H1 (cell line): ENCODE measurements at regions not wholly inside any gene's neighbourhood (a gene's known extent, or its start where the extent isn't known, plus 50 kb on each side); places are given as distances from the start of the nearest gene placed in this dataset.

Experiments used
- CTCF ChIA-PET: fragments of 300-600 bp; sonication (Branson Sonifier 250); formaldehyde crosslinking; loops from one replicate; lab custom pipeline; 2021; ENCODE audit not compliant: partially characterized antibody; lab: Charles Lee
- POLR2A ChIA-PET: fragments of 300-600 bp; sonication (Branson Sonifier 250); formaldehyde crosslinking; loops from one replicate; lab custom pipeline; 2021; ENCODE audit warnings: inconsistent platforms; ENCODE audit not compliant: partially characterized antibody; lab: Charles Lee
- DNase-seq, 2 experiments: peaks; one replicate each; pipeline versions ENCODE4 v3.0.0 to v3.0.0-alpha.2; 2010 to 2022; ENCODE audit warnings: low spot score in 2 of 2, low read depth in 1 of 2, mixed read lengths in 1 of 2
- FAIRE-seq: peaks from 2 replicates; lab custom pipeline; 2011; peaks lifted over from hg19 to GRCh38; lab: Jason Lieb, UNC
- H2AFZ ChIP-seq: 2 replicates; pipeline ENCODE4 v1.8.1; 2012; ENCODE audit warnings: low read length, inconsistent platforms
- H2AK5ac ChIP-seq: 2 replicates; pipeline ENCODE4 v1.6.1; 2013; ENCODE audit warnings: low read depth, low read length
- H2BK120ac ChIP-seq: replicated peaks from 2 replicates; pipeline ENCODE3; 2013; ENCODE audit warnings: low read depth, low read length, inconsistent platforms
- H2BK12ac ChIP-seq: 2 replicates; pipeline ENCODE4 v1.6.1; 2013; ENCODE audit warnings: low read depth, low read length
- H2BK15ac ChIP-seq: 2 replicates; pipeline ENCODE4 v1.6.1; 2013; ENCODE audit warnings: low read length
- H2BK20ac ChIP-seq: 2 replicates; pipeline ENCODE4 v1.6.1; 2013; ENCODE audit warnings: low read length
- H2BK5ac ChIP-seq: 2 replicates; pipeline ENCODE4 v1.6.1; 2013; ENCODE audit warnings: low read depth, low read length
- H3K14ac ChIP-seq: 2 replicates; pipeline ENCODE4 v1.6.1; 2013; ENCODE audit warnings: inconsistent platforms; ENCODE audit not compliant: insufficient read length
- H3K18ac ChIP-seq: 2 replicates; pipeline ENCODE4 v1.6.1; 2013; ENCODE audit warnings: low read length; ENCODE audit errors: extremely low read depth
- H3K23ac ChIP-seq: 2 replicates; pipeline ENCODE4 v1.6.1; 2013; ENCODE audit warnings: inconsistent platforms; ENCODE audit not compliant: insufficient read length
- H3K23me2 ChIP-seq: 2 replicates; pipeline ENCODE4 v1.6.1; 2013; ENCODE audit warnings: low read depth, low read length
- H3K27ac ChIP-seq: 2 replicates; pipeline ENCODE4 v1.6.1; 2011; ENCODE audit warnings: low read depth, low read length, inconsistent platforms
- H3K27me3 ChIP-seq, 4 experiments: replicated peaks in 1 of 4; 1 replicate in 1 of 4; 2 replicates in 3 of 4; pipeline versions ENCODE4 v1.6.1 to v1.8.1; 2011 to 2013; ENCODE audit warnings: low read length in 3 of 4, mild to moderate bottlenecking in 3 of 4, inconsistent platforms in 2 of 4, mixed read lengths in 2 of 4, moderate library complexity in 1 of 4; ENCODE audit not compliant: control insufficient read depth in 3 of 4, insufficient read depth in 3 of 4; ENCODE audit errors: extremely low read depth in 1 of 4
- H3K36me3 ChIP-seq, 4 experiments: 2 replicates each; pipeline versions ENCODE4 v1.6.1 to v1.8.1; 2011 to 2013; ENCODE audit warnings: mild to moderate bottlenecking in 4 of 4, low read length in 3 of 4, moderate library complexity in 2 of 4, control low read depth in 1 of 4, inconsistent platforms in 1 of 4; ENCODE audit not compliant: insufficient read depth in 4 of 4, control insufficient read depth in 2 of 4
- H3K4ac ChIP-seq: replicated peaks from 2 replicates; pipeline ENCODE3; 2013; ENCODE audit warnings: low read length, low read depth, mixed read lengths, inconsistent platforms; ENCODE audit not compliant: insufficient read length
- H3K4me1 ChIP-seq, 4 experiments: replicated peaks in 1 of 4; 1 replicate in 1 of 4; 2 replicates in 3 of 4; pipeline versions ENCODE4 v1.6.1 to v1.8.1; 2011 to 2013; ENCODE audit warnings: low read length in 3 of 4, inconsistent platforms in 2 of 4, mixed read lengths in 1 of 4; ENCODE audit not compliant: insufficient read depth in 4 of 4, control insufficient read depth in 3 of 4
- H3K4me2 ChIP-seq, 2 experiments: 2 replicates each; pipeline versions ENCODE4 v1.6.1 to v1.8.1; 2011 to 2013; ENCODE audit warnings: low read depth in 2 of 2, low read length in 2 of 2, control low read depth in 1 of 2, inconsistent platforms in 1 of 2, mild to moderate bottlenecking in 1 of 2; ENCODE audit not compliant: insufficient read depth in 1 of 2
- H3K4me3 ChIP-seq, 4 experiments: fragments of 200-600, 300-600 bp in 1 of 4; sonication (generic), shearing (Covaris generic), sonication (Bioruptor Twin) in 1 of 4; 2 replicates each; pipeline versions ENCODE4 v1.5.1 to v1.8.1; 2011 to 2016; ENCODE audit warnings: low read length in 4 of 4, low read depth in 3 of 4, control low read depth in 2 of 4, inconsistent platforms in 2 of 4, mild to moderate bottlenecking in 2 of 4, mixed read lengths in 1 of 4, moderate library complexity in 1 of 4; ENCODE audit not compliant: insufficient read depth in 2 of 4; ENCODE audit errors: extremely low read depth in 1 of 4
- H3K56ac ChIP-seq: replicated peaks from 2 replicates; pipeline ENCODE3; 2013; ENCODE audit warnings: low read depth, mild to moderate bottlenecking, mixed read lengths, low read length, inconsistent platforms; ENCODE audit not compliant: insufficient read length
- H3K79me1 ChIP-seq: 2 replicates; pipeline ENCODE4 v1.6.1; 2013; ENCODE audit warnings: low read depth, low read length, control low read depth
- H3K79me2 ChIP-seq, 2 experiments: 2 replicates each; pipeline versions ENCODE4 v1.6.1 to v1.8.1; 2012 to 2013; ENCODE audit warnings: low read length in 2 of 2, mild to moderate bottlenecking in 2 of 2, inconsistent platforms in 1 of 2; ENCODE audit not compliant: insufficient read depth in 2 of 2, control insufficient read depth in 1 of 2
- H3K9ac ChIP-seq, 4 experiments: replicated peaks in 1 of 4; 1 replicate in 1 of 4; 2 replicates in 3 of 4; pipeline versions ENCODE4 v1.6.1 to v1.8.1; 2011 to 2013; ENCODE audit warnings: low read depth in 3 of 4, low read length in 3 of 4, control low read depth in 2 of 4, mild to moderate bottlenecking in 2 of 4, moderate library complexity in 2 of 4, inconsistent platforms in 1 of 4; ENCODE audit errors: extremely low read depth in 1 of 4
- H3K9me3 ChIP-seq, 2 experiments: 2 replicates each; pipeline versions ENCODE4 v1.6.1 to v1.8.1; 2012 to 2013; ENCODE audit warnings: mild to moderate bottlenecking in 2 of 2, moderate library complexity in 2 of 2, control low read depth in 1 of 2, inconsistent platforms in 1 of 2, low read depth in 1 of 2, low read length in 1 of 2, mixed read lengths in 1 of 2; ENCODE audit not compliant: insufficient read depth in 2 of 2
- H4K20me1 ChIP-seq, 2 experiments: replicated peaks in 1 of 2; 2 replicates each; pipeline versions ENCODE3 to v1.8.1; 2011 to 2013; ENCODE audit warnings: inconsistent platforms in 2 of 2, low read length in 2 of 2, mild to moderate bottlenecking in 1 of 2; ENCODE audit not compliant: insufficient read depth in 2 of 2, control insufficient read depth in 1 of 2
- H4K5ac ChIP-seq: 2 replicates; pipeline ENCODE4 v1.6.1; 2013; ENCODE audit warnings: low read length, low read depth, mixed read lengths, inconsistent platforms; ENCODE audit not compliant: insufficient read length
- H4K8ac ChIP-seq: 2 replicates; pipeline ENCODE4 v1.8.0; 2013; ENCODE audit warnings: mild to moderate bottlenecking, moderate library complexity, low read length, inconsistent platforms; ENCODE audit not compliant: insufficient read depth; ENCODE audit errors: extremely low read depth
- H4K91ac ChIP-seq: replicated peaks from 2 replicates; pipeline ENCODE3; 2013; ENCODE audit warnings: low read length, mixed read lengths, inconsistent platforms; ENCODE audit not compliant: insufficient read length
- CTBP2 ChIP-seq: IDR thresholded peaks from 2 replicates; pipeline ENCODE4 v1.7.0; 2011; ENCODE audit warnings: borderline replicate concordance, mild to moderate bottlenecking, moderate library complexity, mixed read lengths, low read length; ENCODE audit not compliant: insufficient read depth, insufficient read length
- EZH2 ChIP-seq: fragments of 200-600 bp; sonication (generic); IDR thresholded peaks from 2 replicates; pipeline ENCODE4 v1.7.1; 2012; ENCODE audit warnings: low read depth, mild to moderate bottlenecking, moderate library complexity, low read length, inconsistent platforms; ENCODE audit not compliant: severe bottlenecking
- HDAC6 ChIP-seq: IDR thresholded peaks from one replicate; pipeline ENCODE4 v1.7.1; 2012; ENCODE audit warnings: low read depth, mild to moderate bottlenecking, inconsistent platforms, low read length, moderate library complexity
- KDM5A ChIP-seq: fragments of 200-600 bp; IDR thresholded peaks from 2 replicates; pipeline ENCODE4 v1.7.1; 2012; ENCODE audit warnings: mild to moderate bottlenecking, low read length, inconsistent platforms, mixed read lengths
- NRF1 ChIP-seq: IDR thresholded peaks from 2 replicates; pipeline ENCODE4 v1.6.1; 2011; ENCODE audit warnings: mild to moderate bottlenecking, low read depth, low read length, improper control_type of control experiment
- POLR2A ChIP-seq, 2 experiments: IDR thresholded peaks; 1 replicate in 1 of 2; 2 replicates in 1 of 2; pipeline ENCODE4 v1.6.1; 2011; ENCODE audit warnings: low read depth in 2 of 2, low read length in 2 of 2, mild to moderate bottlenecking in 2 of 2; ENCODE audit errors: control extremely low read depth in 1 of 2
- POLR2AphosphoS5 ChIP-seq: IDR thresholded peaks from 2 replicates; pipeline ENCODE4 v1.6.1; 2011; ENCODE audit warnings: low read depth, low read length
- RNF2 ChIP-seq: fragments of 200-900, 300-1000 bp; sonication (generic); IDR thresholded peaks from 2 replicates; pipeline ENCODE4 v1.7.1; 2016; ENCODE audit warnings: borderline replicate concordance, low read depth, mild to moderate bottlenecking, antibody characterized with exemption, low read length; ENCODE audit not compliant: poor library complexity, severe bottlenecking; ENCODE audit errors: missing control alignments
- RXRA ChIP-seq: IDR thresholded peaks from 2 replicates; pipeline ENCODE4 v1.6.1; 2011; ENCODE audit warnings: low read depth, mild to moderate bottlenecking, low read length, moderate library complexity; ENCODE audit not compliant: insufficient read depth
- SP2 ChIP-seq: IDR thresholded peaks from 2 replicates; pipeline ENCODE4 v1.6.1; 2012; ENCODE audit warnings: mild to moderate bottlenecking, low read length, inconsistent platforms
- SRF ChIP-seq: IDR thresholded peaks from 2 replicates; pipeline ENCODE4 v1.6.1; 2011; ENCODE audit warnings: mild to moderate bottlenecking, low read depth, low read length, moderate library complexity
- TBP ChIP-seq: IDR thresholded peaks from 2 replicates; pipeline ENCODE4 v1.6.1; 2011; ENCODE audit warnings: low read depth, low read length, improper control_type of control experiment
- TCF12 ChIP-seq: IDR thresholded peaks from 2 replicates; pipeline ENCODE4 v1.6.1; 2011; ENCODE audit warnings: low read depth, mild to moderate bottlenecking, low read length
- YY1 ChIP-seq: IDR thresholded peaks from 2 replicates; pipeline ENCODE4 v1.6.1; 2011; ENCODE audit warnings: low read depth, mild to moderate bottlenecking, low read length
- WGBS, 2 experiments: shearing (Covaris generic) in 1 of 2; methylation state at CpG; one replicate each; pipeline versions ENCODE4 v1.1.6 to v1.1.7; 2013 to 2015; ENCODE audit warnings: low lambda C conversion rate in 2 of 2, mixed read lengths in 2 of 2, inconsistent platforms in 1 of 2, low coverage in 1 of 2, missing lambda C conversion rate in 1 of 2; ENCODE audit not compliant: insufficient replicate concordance in 2 of 2, insufficient coverage in 1 of 2, insufficient read length in 1 of 2; ENCODE audit errors: extremely low coverage in 1 of 2, missing lambda C conversion rate in 1 of 2; 5-methylcytosine and 5-hydroxymethylcytosine counted together
- TF ChIP-seq, protein P1 (sequence below): IDR thresholded peaks from 2 replicates; pipeline ENCODE4 v1.6.1; 2012; ENCODE audit warnings: inconsistent platforms

GRCh38 chr5:175047048-175047447 lies 322.7 kb downstream of the MSX2 start:
- H2BK120ac ChIP-seq, result no peak overlapping the region
- ChIA-PET CTCF (no interaction called here), POLR2A (no interaction called here)
- no peak overlapping the region for H3K14ac ChIP-seq
- no peak for DNase-seq
- no peaks in the 10 kb centered on the region for H4K20me1 ChIP-seq
- H3K36me3 ChIP-seq, result no peaks in the 10 kb centered on the region
- H3K4me3 ChIP-seq, result no peak overlapping the region
- no peak overlapping the region for H2AK5ac ChIP-seq
- no peak overlapping the region for H3K9ac ChIP-seq
- H4K91ac ChIP-seq, result no peak overlapping the region
- 83% methylated on average over 1 of the region's 1 CpG; no CpG with 5 or more reads in 1 of the 2 experiments for WGBS, 2 experiments
- no peak overlapping the region for H3K4me2 ChIP-seq
- no peak overlapping the region for H3K56ac ChIP-seq
- H3K23me2 ChIP-seq, result no peaks in the 10 kb centered on the region
- H3K4me1 ChIP-seq, result no peaks in the 10 kb centered on the region
- no peak overlapping the region for H3K18ac ChIP-seq
- FAIRE-seq, result no peak
- no peaks in the 10 kb centered on the region for H3K79me1 ChIP-seq
- H2BK15ac ChIP-seq, result no peak overlapping the region
- no peak overlapping the region for H4K8ac ChIP-seq
- H3K79me2 ChIP-seq, result no peaks in the 10 kb centered on the region
- H3K27me3 ChIP-seq, result no peaks in the 10 kb centered on the region
- no peak overlapping the region for H2BK12ac ChIP-seq
- no peak overlapping the region for H3K4ac ChIP-seq
- no peak overlapping the region for H2AFZ ChIP-seq
- no peak overlapping the region for H3K27ac ChIP-seq
- H3K23ac ChIP-seq, result no peak overlapping the region
- H4K5ac ChIP-seq, result no peak overlapping the region
- H3K9me3 ChIP-seq, result no peaks in the 10 kb centered on the region
- H2BK20ac ChIP-seq, result no peak overlapping the region
- H2BK5ac ChIP-seq, result no peak overlapping the region
- TF ChIP-seq CTBP2 (no peak), KDM5A (no peak), TCF12 (no peak), SRF (no peak), TBP (no peak), NRF1 (no peak), YY1 (no peak), RNF2 (no peak), EZH2 (no peak), POLR2AphosphoS5 (no peak), RXRA (no peak), POLR2A (IDR thresholded peaks at IDR 0.05; ENCODE audit: control extremely low read depth in 1 of 2, low read depth in 2 of 2, low read length in 2 of 2) (no peak), SP2 (no peak), HDAC6 (no peak)
- TF ChIP-seq, protein P1, sequence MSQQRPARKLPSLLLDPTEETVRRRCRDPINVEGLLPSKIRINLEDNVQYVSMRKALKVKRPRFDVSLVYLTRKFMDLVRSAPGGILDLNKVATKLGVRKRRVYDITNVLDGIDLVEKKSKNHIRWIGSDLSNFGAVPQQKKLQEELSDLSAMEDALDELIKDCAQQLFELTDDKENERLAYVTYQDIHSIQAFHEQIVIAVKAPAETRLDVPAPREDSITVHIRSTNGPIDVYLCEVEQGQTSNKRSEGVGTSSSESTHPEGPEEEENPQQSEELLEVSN, result no peak
